ENCODE measurements at regions not wholly inside any gene's neighbourhood (a gene's known extent, or its start where the extent isn't known, plus 50 kb on each side); places are given as distances from the start of the nearest gene placed in this dataset.

GRCh38 chr6:23073821-23074220, 504.5 kb downstream of the HDGFL1 start:
- H3K27ac ChIP-seq, result no peak overlapping the region
- H3K4me3 ChIP-seq, result no peak overlapping the region
- H3K9ac ChIP-seq (ENCODE audit: insufficient read length), result no peak overlapping the region
- TF ChIP-seq POLR2AphosphoS5 (IDR thresholded peaks at IDR 0.05; ENCODE audit: borderline replicate concordance, low read depth, low read length) (no peak), EZH2 (IDR thresholded peaks at IDR 0.05) (no peak), FOXP2 (optimal IDR thresholded peaks at IDR 0.05; ENCODE audit: control extremely low read depth, extremely low read length, insufficient read depth) (no peak)
- H3K36me3 ChIP-seq (ENCODE audit: insufficient read depth, low read length), result no peaks in the 10 kb centered on the region
- H3K9me3 ChIP-seq (ENCODE audit: low read depth, low read length), result no peaks in the 10 kb centered on the region
- no peak for DNase-seq (ENCODE audit: low read depth, low spot score)

- Histone ChIP-seq H3K9me3 (ENCODE audit: low read depth, low read length) (no peaks in the 10 kb centered on the region), H3K9ac (ENCODE audit: insufficient read length) (no peak overlapping the region), H3K36me3 (ENCODE audit: insufficient read depth, low read length) (no peaks in the 10 kb centered on the region), H3K4me3 (no peak overlapping the region), H3K27ac (no peak overlapping the region)
- TF ChIP-seq FOXP2 (optimal IDR thresholded peaks at IDR 0.05; ENCODE audit: control extremely low read depth, extremely low read length, insufficient read depth) (no peak), POLR2AphosphoS5 (IDR thresholded peaks at IDR 0.05; ENCODE audit: borderline replicate concordance, low read depth, low read length) (no peak), EZH2 (IDR thresholded peaks at IDR 0.05) (no peak)
- no peak for DNase-seq (ENCODE audit: low read depth, low spot score)
These were observed 508.4 kb downstream of the HDGFL1 start for GRCh38 chr6:23077772-23078171.

GRCh38 chr6:23081701-23082100, 512.3 kb downstream of the HDGFL1 start:
- no peaks in the 10 kb centered on the region for H3K36me3 ChIP-seq (ENCODE audit: insufficient read depth, low read length)
- no peak overlapping the region for H3K27ac ChIP-seq
- H3K4me3 ChIP-seq, result no peak overlapping the region
- H3K9me3 ChIP-seq (ENCODE audit: low read depth, low read length), result no peaks in the 10 kb centered on the region
- TF ChIP-seq FOXP2 (optimal IDR thresholded peaks at IDR 0.05; ENCODE audit: control extremely low read depth, extremely low read length, insufficient read depth) (no peak), POLR2AphosphoS5 (IDR thresholded peaks at IDR 0.05; ENCODE audit: borderline replicate concordance, low read depth, low read length) (no peak), EZH2 (IDR thresholded peaks at IDR 0.05) (no peak)
- DNase-seq (ENCODE audit: low read depth, low spot score), result no peak
- H3K9ac ChIP-seq (ENCODE audit: insufficient read length), result no peak overlapping the region

GRCh38 chr6:23086100-23086499, 516.7 kb downstream of the HDGFL1 start:
- Histone ChIP-seq H3K27ac (no peak overlapping the region), H3K36me3 (ENCODE audit: insufficient read depth, low read length) (no peaks in the 10 kb centered on the region), H3K9me3 (ENCODE audit: low read depth, low read length) (no peaks in the 10 kb centered on the region), H3K9ac (ENCODE audit: insufficient read length) (no peak overlapping the region), H3K4me3 (no peak overlapping the region)
- no peak for DNase-seq (ENCODE audit: low read depth, low spot score)
- no peak for TF ChIP-seq POLR2AphosphoS5 (IDR thresholded peaks at IDR 0.05; ENCODE audit: borderline replicate concordance, low read depth, low read length)
- no peak for TF ChIP-seq EZH2 (IDR thresholded peaks at IDR 0.05)
- TF ChIP-seq FOXP2 (optimal IDR thresholded peaks at IDR 0.05; ENCODE audit: control extremely low read depth, extremely low read length, insufficient read depth), result no peak

GRCh38 chr6:23087471-23087870, 518.1 kb downstream of the HDGFL1 start:
- Histone ChIP-seq H3K9me3 (ENCODE audit: low read depth, low read length) (no peaks in the 10 kb centered on the region), H3K27ac (no peak overlapping the region), H3K4me3 (no peak overlapping the region), H3K9ac (ENCODE audit: insufficient read length) (no peak overlapping the region), H3K36me3 (ENCODE audit: insufficient read depth, low read length) (no peaks in the 10 kb centered on the region)
- DNase-seq (ENCODE audit: low read depth, low spot score), result no peak
- TF ChIP-seq EZH2 (IDR thresholded peaks at IDR 0.05) (no peak), FOXP2 (optimal IDR thresholded peaks at IDR 0.05; ENCODE audit: control extremely low read depth, extremely low read length, insufficient read depth) (no peak), POLR2AphosphoS5 (IDR thresholded peaks at IDR 0.05; ENCODE audit: borderline replicate concordance, low read depth, low read length) (no peak)

GRCh38 chr6:23088761-23089160, 519.4 kb downstream of the HDGFL1 start:
- H3K36me3 ChIP-seq (ENCODE audit: insufficient read depth, low read length), result no peaks in the 10 kb centered on the region
- DNase-seq (ENCODE audit: low read depth, low spot score), result no peak
- no peak overlapping the region for H3K27ac ChIP-seq
- H3K9ac ChIP-seq (ENCODE audit: insufficient read length), result no peak overlapping the region
- no peak for TF ChIP-seq POLR2AphosphoS5 (IDR thresholded peaks at IDR 0.05; ENCODE audit: borderline replicate concordance, low read depth, low read length)
- TF ChIP-seq FOXP2 (optimal IDR thresholded peaks at IDR 0.05; ENCODE audit: control extremely low read depth, extremely low read length, insufficient read depth), result no peak
- TF ChIP-seq EZH2 (IDR thresholded peaks at IDR 0.05), result no peak
- no peak overlapping the region for H3K4me3 ChIP-seq
- no peaks in the 10 kb centered on the region for H3K9me3 ChIP-seq (ENCODE audit: low read depth, low read length)

- Histone ChIP-seq H3K9ac (ENCODE audit: insufficient read length) (no peak overlapping the region), H3K27ac (no peak overlapping the region), H3K9me3 (ENCODE audit: low read depth, low read length) (no peaks in the 10 kb centered on the region), H3K4me3 (no peak overlapping the region), H3K36me3 (ENCODE audit: insufficient read depth, low read length) (no peaks in the 10 kb centered on the region)
- DNase-seq (ENCODE audit: low read depth, low spot score), result no peak
- TF ChIP-seq POLR2AphosphoS5 (IDR thresholded peaks at IDR 0.05; ENCODE audit: borderline replicate concordance, low read depth, low read length) (no peak), EZH2 (IDR thresholded peaks at IDR 0.05) (no peak), FOXP2 (optimal IDR thresholded peaks at IDR 0.05; ENCODE audit: control extremely low read depth, extremely low read length, insufficient read depth) (no peak)
These were observed 520.6 kb downstream of the HDGFL1 start for GRCh38 chr6:23089981-23090380.

GRCh38 chr6:23091795-23092194, 522.4 kb downstream of the HDGFL1 start:
- Histone ChIP-seq H3K9me3 (ENCODE audit: low read depth, low read length) (no peaks in the 10 kb centered on the region), H3K9ac (ENCODE audit: insufficient read length) (no peak overlapping the region), H3K36me3 (ENCODE audit: insufficient read depth, low read length) (no peaks in the 10 kb centered on the region), H3K27ac (no peak overlapping the region), H3K4me3 (no peak overlapping the region)
- TF ChIP-seq FOXP2 (optimal IDR thresholded peaks at IDR 0.05; ENCODE audit: control extremely low read depth, extremely low read length, insufficient read depth) (no peak), POLR2AphosphoS5 (IDR thresholded peaks at IDR 0.05; ENCODE audit: borderline replicate concordance, low read depth, low read length) (no peak), EZH2 (IDR thresholded peaks at IDR 0.05) (no peak)
- DNase-seq (ENCODE audit: low read depth, low spot score), result no peak

- no peak for DNase-seq (ENCODE audit: low read depth, low spot score)
- TF ChIP-seq POLR2AphosphoS5 (IDR thresholded peaks at IDR 0.05; ENCODE audit: borderline replicate concordance, low read depth, low read length), result no peak
- TF ChIP-seq EZH2 (IDR thresholded peaks at IDR 0.05), result no peak
- no peak for TF ChIP-seq FOXP2 (optimal IDR thresholded peaks at IDR 0.05; ENCODE audit: control extremely low read depth, extremely low read length, insufficient read depth)
- Histone ChIP-seq H3K9ac (ENCODE audit: insufficient read length) (no peak overlapping the region), H3K36me3 (ENCODE audit: insufficient read depth, low read length) (no peaks in the 10 kb centered on the region), H3K4me3 (no peak overlapping the region), H3K27ac (no peak overlapping the region), H3K9me3 (ENCODE audit: low read depth, low read length) (no peaks in the 10 kb centered on the region)
These were observed 527.5 kb downstream of the HDGFL1 start for GRCh38 chr6:23096876-23097275.
